Neural cell (in vitro differentiated cells): ENCODE measurements at regions not wholly inside any gene's neighbourhood (a gene's known extent, or its start where the extent isn't known, plus 50 kb on each side); places are given as distances from the start of the nearest gene placed in this dataset.

Source experiments
- H2AFZ ChIP-seq: fragments of 200-600, 300-800 bp; sonication (generic), shearing (Covaris generic); 2 replicates; pipeline ENCODE4 v1.6.0; 2014; ENCODE audit warnings: low read depth, mild to moderate bottlenecking, antibody characterized with exemption, low read length, moderate library complexity
- H3F3A ChIP-seq: fragments of 200-600 bp; shearing (Covaris generic); 2 replicates; pipeline ENCODE4 v1.6.1; 2016; ENCODE audit warnings: mild to moderate bottlenecking, moderate library complexity, mixed read lengths, antibody characterized with exemption, low read length; ENCODE audit not compliant: insufficient read depth, poor library complexity, severe bottlenecking
- H3K27ac ChIP-seq: fragments of 200-600, 300-800 bp; sonication (generic), shearing (Covaris generic); 2 replicates; pipeline ENCODE4 v1.5.1; 2014; ENCODE audit warnings: mild to moderate bottlenecking, low read length, moderate library complexity
- H3K27me3 ChIP-seq: fragments of 300-800, 200-600 bp; sonication (generic), shearing (Covaris generic); 2 replicates; pipeline ENCODE4 v1.6.0; 2014; ENCODE audit warnings: mild to moderate bottlenecking, low read depth, low read length, moderate library complexity; ENCODE audit not compliant: insufficient read depth
- H3K36me3 ChIP-seq: fragments of 300-800, 200-600 bp; sonication (generic), shearing (Covaris generic); 2 replicates; pipeline ENCODE4 v1.5.1; 2014; ENCODE audit warnings: mild to moderate bottlenecking, antibody characterized with exemption, low read length, moderate library complexity; ENCODE audit not compliant: insufficient read depth
- H3K4me2 ChIP-seq: fragments of 300-800, 200-600 bp; sonication (generic), shearing (Covaris generic); 2 replicates; pipeline ENCODE4 v1.6.0; 2014; ENCODE audit warnings: mild to moderate bottlenecking, low read length
- H3K4me3 ChIP-seq: fragments of 300-800, 200-600 bp; sonication (generic), shearing (Covaris generic); 2 replicates; pipeline ENCODE4 v1.5.1; 2014; ENCODE audit warnings: mild to moderate bottlenecking, low read length, moderate library complexity
- H3K79me2 ChIP-seq: fragments of 200-600 bp; shearing (Covaris generic); replicated peaks from 2 replicates; pipeline ENCODE4 v1.6.0; 2014; ENCODE audit warnings: mild to moderate bottlenecking, low read length, moderate library complexity; ENCODE audit not compliant: insufficient read depth
- H3K9ac ChIP-seq: fragments of 300-800, 200-600 bp; sonication (generic), shearing (Covaris generic); 2 replicates; pipeline ENCODE4 v1.6.1; 2016; ENCODE audit warnings: mild to moderate bottlenecking, low read length, mixed read lengths
- H3K9me2 ChIP-seq: fragments of 200-600 bp; shearing (Covaris generic); 2 replicates; pipeline ENCODE4 v1.6.1; 2016; ENCODE audit warnings: mild to moderate bottlenecking, low read length, mixed read lengths; ENCODE audit not compliant: insufficient read depth
- H3K9me3 ChIP-seq: fragments of 200-600, 300-800 bp; sonication (generic), shearing (Covaris generic); 2 replicates; pipeline ENCODE4 v1.6.1; 2016; ENCODE audit warnings: mild to moderate bottlenecking, mixed run types, low read length, moderate library complexity, mixed read lengths
- H4K20me1 ChIP-seq: fragments of 200-600 bp; shearing (Covaris generic); 2 replicates; pipeline ENCODE4 v1.6.1; 2016; ENCODE audit warnings: mild to moderate bottlenecking, mixed run types; ENCODE audit not compliant: insufficient read depth
- EP300 ChIP-seq: fragments of 450-650 bp; conservative IDR thresholded peaks from 2 replicates; pipeline ENCODE4 v1.6.1; 2014; ENCODE audit warnings: antibody characterized with exemption, mild to moderate bottlenecking, moderate library complexity; ENCODE audit not compliant: poor library complexity, severe bottlenecking
- EZH2 ChIP-seq: fragments of 200-600, 300-800 bp; shearing (Covaris generic), sonication (generic); IDR thresholded peaks from 2 replicates; pipeline ENCODE4 v1.6.1; 2014; ENCODE audit warnings: antibody characterized with exemption, low read length, borderline replicate concordance, mild to moderate bottlenecking; ENCODE audit not compliant: insufficient read depth, poor library complexity, severe bottlenecking
- MXI1 ChIP-seq: fragments of 450-650 bp; conservative IDR thresholded peaks from 2 replicates; pipeline ENCODE4 v1.6.1; 2014; ENCODE audit warnings: antibody characterized with exemption, mild to moderate bottlenecking; ENCODE audit not compliant: poor library complexity, severe bottlenecking
- POLR2AphosphoS5 ChIP-seq: IDR thresholded peaks from 2 replicates; pipeline ENCODE4 v1.6.1; 2012
- TAF1 ChIP-seq: IDR thresholded peaks from 2 replicates; pipeline ENCODE4 v1.6.1; 2012; ENCODE audit warnings: low read depth
- TF ChIP-seq, protein P1 (sequence below): fragments of 450-650 bp; IDR thresholded peaks from 2 replicates; pipeline ENCODE4 v1.5.1; 2014; ENCODE audit warnings: antibody characterized with exemption, mild to moderate bottlenecking, moderate library complexity; ENCODE audit not compliant: poor library complexity, severe bottlenecking
- TF ChIP-seq, protein P2 (sequence below): IDR thresholded peaks from 2 replicates; pipeline ENCODE4 v1.6.1; 2012; ENCODE audit warnings: borderline replicate concordance

DNA sequence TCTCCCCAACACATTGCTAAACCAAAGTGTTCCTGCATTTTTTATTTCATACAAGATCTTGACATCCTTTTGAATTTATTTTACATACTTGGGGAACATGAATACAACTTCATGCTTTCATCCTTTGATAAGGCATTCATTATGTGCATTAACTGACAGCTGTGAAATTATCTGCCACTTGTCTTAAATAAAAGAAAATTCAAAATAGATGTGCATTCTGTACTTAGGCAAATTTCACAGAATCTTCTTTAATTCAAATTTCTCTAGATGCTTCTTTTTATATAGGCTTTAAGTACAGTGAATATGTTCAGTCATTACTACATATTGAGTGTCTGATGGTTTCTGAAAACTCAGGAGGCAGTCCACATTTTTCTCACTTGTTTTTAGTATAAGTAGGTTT, 518.1 kb downstream of the EPHA5 start:
- Histone ChIP-seq H3K27me3 (no peaks in the 10 kb centered on the region), H3K9me3 (no peaks in the 10 kb centered on the region), H3K9me2 (no peaks in the 10 kb centered on the region), H3K36me3 (no peaks in the 10 kb centered on the region), H3K4me3 (no peak overlapping the region), H3K27ac (peak overlapping the region; percentile 10), H2AFZ (no peak overlapping the region), H3K4me2 (no peak overlapping the region), H4K20me1 (no peaks in the 10 kb centered on the region), H3K79me2 (no peaks in the 10 kb centered on the region), H3F3A (no peaks in the 10 kb centered on the region), H3K9ac (no peak overlapping the region)
- TF ChIP-seq POLR2AphosphoS5 (peak; percentile 35), MXI1 (no peak), EP300 (peak; percentile 60)

DNA sequence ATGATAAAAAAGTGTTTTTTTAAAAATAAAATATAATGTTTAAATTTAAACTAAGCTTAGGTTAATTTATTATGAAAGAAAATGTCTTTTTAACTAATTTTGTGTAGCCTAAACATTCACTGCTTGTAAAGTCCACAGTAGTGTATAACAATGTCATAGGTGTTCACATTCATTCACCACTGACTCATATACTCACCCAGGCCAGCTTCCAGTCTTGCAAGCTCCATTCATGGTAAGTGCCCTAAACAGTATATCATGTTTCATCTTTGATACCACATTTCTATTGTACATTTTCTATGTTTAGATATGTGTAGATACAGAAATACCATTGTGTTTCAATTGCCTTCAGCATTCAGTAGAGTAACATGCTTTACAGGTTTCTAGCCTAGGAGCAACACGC, 530.3 kb downstream of the EPHA5 start:
- no peak overlapping the region for H2AFZ ChIP-seq
- H3K9ac ChIP-seq, result no peak overlapping the region
- peaks cover 7% of the 10 kb centered on the region for H3K9me3 ChIP-seq
- no peaks in the 10 kb centered on the region for H3K27me3 ChIP-seq
- TF ChIP-seq TAF1, result no peak
- no peaks in the 10 kb centered on the region for H3K79me2 ChIP-seq
- no peaks in the 10 kb centered on the region for H4K20me1 ChIP-seq
- no peak overlapping the region for H3K4me3 ChIP-seq
- H3F3A ChIP-seq, result no peaks in the 10 kb centered on the region
- no peaks in the 10 kb centered on the region for H3K9me2 ChIP-seq
- no peak overlapping the region for H3K4me2 ChIP-seq
- no peak overlapping the region for H3K27ac ChIP-seq
- H3K36me3 ChIP-seq, result no peaks in the 10 kb centered on the region

- Histone ChIP-seq H3K9me3 (no peaks in the 10 kb centered on the region), H3F3A (no peaks in the 10 kb centered on the region), H3K36me3 (no peaks in the 10 kb centered on the region), H2AFZ (no peak overlapping the region), H3K27me3 (no peaks in the 10 kb centered on the region), H3K79me2 (no peaks in the 10 kb centered on the region), H3K9ac (no peak overlapping the region), H4K20me1 (no peaks in the 10 kb centered on the region), H3K9me2 (no peaks in the 10 kb centered on the region), H3K4me2 (no peak overlapping the region), H3K27ac (no peak overlapping the region), H3K4me3 (no peak overlapping the region)
- TF ChIP-seq, protein P1, sequence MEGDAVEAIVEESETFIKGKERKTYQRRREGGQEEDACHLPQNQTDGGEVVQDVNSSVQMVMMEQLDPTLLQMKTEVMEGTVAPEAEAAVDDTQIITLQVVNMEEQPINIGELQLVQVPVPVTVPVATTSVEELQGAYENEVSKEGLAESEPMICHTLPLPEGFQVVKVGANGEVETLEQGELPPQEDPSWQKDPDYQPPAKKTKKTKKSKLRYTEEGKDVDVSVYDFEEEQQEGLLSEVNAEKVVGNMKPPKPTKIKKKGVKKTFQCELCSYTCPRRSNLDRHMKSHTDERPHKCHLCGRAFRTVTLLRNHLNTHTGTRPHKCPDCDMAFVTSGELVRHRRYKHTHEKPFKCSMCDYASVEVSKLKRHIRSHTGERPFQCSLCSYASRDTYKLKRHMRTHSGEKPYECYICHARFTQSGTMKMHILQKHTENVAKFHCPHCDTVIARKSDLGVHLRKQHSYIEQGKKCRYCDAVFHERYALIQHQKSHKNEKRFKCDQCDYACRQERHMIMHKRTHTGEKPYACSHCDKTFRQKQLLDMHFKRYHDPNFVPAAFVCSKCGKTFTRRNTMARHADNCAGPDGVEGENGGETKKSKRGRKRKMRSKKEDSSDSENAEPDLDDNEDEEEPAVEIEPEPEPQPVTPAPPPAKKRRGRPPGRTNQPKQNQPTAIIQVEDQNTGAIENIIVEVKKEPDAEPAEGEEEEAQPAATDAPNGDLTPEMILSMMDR, result no peak
- TF ChIP-seq EZH2 (no peak), MXI1 (no peak), TAF1 (no peak)
- TF ChIP-seq, protein P2, sequence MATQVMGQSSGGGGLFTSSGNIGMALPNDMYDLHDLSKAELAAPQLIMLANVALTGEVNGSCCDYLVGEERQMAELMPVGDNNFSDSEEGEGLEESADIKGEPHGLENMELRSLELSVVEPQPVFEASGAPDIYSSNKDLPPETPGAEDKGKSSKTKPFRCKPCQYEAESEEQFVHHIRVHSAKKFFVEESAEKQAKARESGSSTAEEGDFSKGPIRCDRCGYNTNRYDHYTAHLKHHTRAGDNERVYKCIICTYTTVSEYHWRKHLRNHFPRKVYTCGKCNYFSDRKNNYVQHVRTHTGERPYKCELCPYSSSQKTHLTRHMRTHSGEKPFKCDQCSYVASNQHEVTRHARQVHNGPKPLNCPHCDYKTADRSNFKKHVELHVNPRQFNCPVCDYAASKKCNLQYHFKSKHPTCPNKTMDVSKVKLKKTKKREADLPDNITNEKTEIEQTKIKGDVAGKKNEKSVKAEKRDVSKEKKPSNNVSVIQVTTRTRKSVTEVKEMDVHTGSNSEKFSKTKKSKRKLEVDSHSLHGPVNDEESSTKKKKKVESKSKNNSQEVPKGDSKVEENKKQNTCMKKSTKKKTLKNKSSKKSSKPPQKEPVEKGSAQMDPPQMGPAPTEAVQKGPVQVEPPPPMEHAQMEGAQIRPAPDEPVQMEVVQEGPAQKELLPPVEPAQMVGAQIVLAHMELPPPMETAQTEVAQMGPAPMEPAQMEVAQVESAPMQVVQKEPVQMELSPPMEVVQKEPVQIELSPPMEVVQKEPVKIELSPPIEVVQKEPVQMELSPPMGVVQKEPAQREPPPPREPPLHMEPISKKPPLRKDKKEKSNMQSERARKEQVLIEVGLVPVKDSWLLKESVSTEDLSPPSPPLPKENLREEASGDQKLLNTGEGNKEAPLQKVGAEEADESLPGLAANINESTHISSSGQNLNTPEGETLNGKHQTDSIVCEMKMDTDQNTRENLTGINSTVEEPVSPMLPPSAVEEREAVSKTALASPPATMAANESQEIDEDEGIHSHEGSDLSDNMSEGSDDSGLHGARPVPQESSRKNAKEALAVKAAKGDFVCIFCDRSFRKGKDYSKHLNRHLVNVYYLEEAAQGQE, result no peak
Observed at GRCh38 chr4:65126200-65126599, 544.1 kb downstream of the EPHA5 start.
